Endothelial cell of umbilical vein (primary cell): ENCODE measurements at regions not wholly inside any gene's neighbourhood (a gene's known extent, or its start where the extent isn't known, plus 50 kb on each side); places are given as distances from the start of the nearest gene placed in this dataset.

Experiments used
- BruUV-seq: library from RNA; stranded (reverse); fragments of 400-500 nt; replicated peaks from 2 replicates; lab custom pipeline; 2021; lab: Mats Ljungman, UMichigan
- CTCF ChIA-PET: fragments of 300-600, 350-600 bp; sonication (Branson Sonifier 250); formaldehyde crosslinking; loops from one replicate; lab custom pipeline; 2021; ENCODE audit warnings: antibody characterized with exemption, inconsistent platforms; lab: Charles Lee
- POLR2A ChIA-PET: fragments of 300-600, 350-600 bp; sonication (Branson Sonifier 250); formaldehyde crosslinking; loops from one replicate; lab custom pipeline; 2021; ENCODE audit warnings: antibody characterized with exemption, inconsistent platforms; lab: Charles Lee
- DNase-seq: peaks from one replicate; pipeline ENCODE4 v3.0.0-alpha.2; 2011; ENCODE audit warnings: low read depth, low spot score
- FAIRE-seq: peaks from 2 replicates; lab custom pipeline; 2011; peaks lifted over from hg19 to GRCh38; lab: Jason Lieb, UNC
- H2AFZ ChIP-seq: 2 replicates; pipeline ENCODE4 v1.6.0; 2012; ENCODE audit warnings: low read depth, low read length, control low read depth, inconsistent platforms
- H3K27ac ChIP-seq: 2 replicates; pipeline ENCODE4 v1.5.1; 2011; ENCODE audit warnings: low read depth, mild to moderate bottlenecking, control low read depth, low read length, moderate library complexity; ENCODE audit not compliant: insufficient read depth
- H3K27me3 ChIP-seq, 2 experiments: 2 replicates each; pipeline versions ENCODE4 v1.6.0 to v1.6.1; 2011; ENCODE audit warnings: low read length in 2 of 2, mixed read lengths in 1 of 2; ENCODE audit not compliant: control insufficient read depth in 2 of 2, insufficient read depth in 2 of 2
- H3K36me3 ChIP-seq, 2 experiments: 2 replicates in 1 of 2; 3 replicates in 1 of 2; pipeline ENCODE4 v1.5.1; 2011; ENCODE audit warnings: low read length in 2 of 2, mild to moderate bottlenecking in 1 of 2, moderate library complexity in 1 of 2; ENCODE audit not compliant: control insufficient read depth in 2 of 2, insufficient read depth in 2 of 2; ENCODE audit errors: extremely low read depth in 1 of 2
- H3K4me1 ChIP-seq: 3 replicates; pipeline ENCODE4 v1.5.1; 2011; ENCODE audit warnings: mild to moderate bottlenecking, low read length; ENCODE audit not compliant: control insufficient read depth, insufficient read depth; ENCODE audit errors: extremely low read depth
- H3K4me2 ChIP-seq: 2 replicates; pipeline ENCODE4 v1.6.1; 2011; ENCODE audit warnings: low read length, control low read depth, mixed read lengths; ENCODE audit not compliant: insufficient read depth
- H3K4me3 ChIP-seq, 3 experiments: fragments of 200-600 bp in 1 of 3; sonication (generic), shearing (Covaris generic) in 1 of 3; replicated peaks in 1 of 3; 2 replicates each; pipeline ENCODE4 v1.5.1; 2011 to 2016; ENCODE audit warnings: control low read depth in 3 of 3, low read length in 3 of 3, mild to moderate bottlenecking in 2 of 3, inconsistent platforms in 1 of 3, low read depth in 1 of 3, moderate library complexity in 1 of 3; ENCODE audit not compliant: insufficient read depth in 1 of 3
- H3K79me2 ChIP-seq: 2 replicates; pipeline ENCODE4 v1.6.0; 2012; ENCODE audit warnings: low read length, inconsistent platforms; ENCODE audit not compliant: control insufficient read depth, insufficient read depth
- H3K9ac ChIP-seq: replicated peaks from 2 replicates; pipeline ENCODE3; 2011; ENCODE audit warnings: low read length, control low read depth; ENCODE audit not compliant: insufficient read depth; ENCODE audit errors: extremely low read depth
- H3K9me1 ChIP-seq: replicated peaks from 3 replicates; pipeline ENCODE4 v1.6.0; 2011; ENCODE audit warnings: mild to moderate bottlenecking, low read length; ENCODE audit not compliant: control insufficient read depth, insufficient read depth; ENCODE audit errors: extremely low read depth
- H3K9me3 ChIP-seq: replicated peaks from 2 replicates; pipeline ENCODE4 v1.5.1; 2012; ENCODE audit warnings: low read length, inconsistent platforms; ENCODE audit not compliant: control insufficient read depth, insufficient read depth
- H4K20me1 ChIP-seq: replicated peaks from 2 replicates; pipeline ENCODE3; 2011; ENCODE audit warnings: mild to moderate bottlenecking, low read length; ENCODE audit not compliant: control insufficient read depth, insufficient read depth; ENCODE audit errors: extremely low read depth
- CTCF ChIP-seq, 2 donors: IDR thresholded peaks; 1 replicate in 1 of 2; 2 replicates in 1 of 2; pipeline ENCODE4 v1.5.1; 2011; ENCODE audit warnings: low read length in 2 of 2, mild to moderate bottlenecking in 2 of 2, moderate library complexity in 2 of 2, control low read depth in 1 of 2, inconsistent platforms in 1 of 2, low read depth in 1 of 2; ENCODE audit not compliant: insufficient read depth in 1 of 2; ENCODE audit errors: extremely low read depth in 1 of 2
- EZH2 ChIP-seq: IDR thresholded peaks from 2 replicates; pipeline ENCODE4 v1.6.1; 2012; ENCODE audit warnings: borderline replicate concordance, low read depth, mild to moderate bottlenecking, moderate library complexity, low read length, inconsistent platforms; ENCODE audit not compliant: severe bottlenecking
- FOS ChIP-seq: IDR thresholded peaks from 2 replicates; pipeline ENCODE4 v1.6.1; 2011; ENCODE audit warnings: mild to moderate bottlenecking, low read length, moderate library complexity, borderline replicate concordance; ENCODE audit not compliant: insufficient read depth
- GATA2 ChIP-seq: IDR thresholded peaks from 2 replicates; pipeline ENCODE4 v1.7.0; 2011; ENCODE audit warnings: low read depth, mild to moderate bottlenecking, moderate library complexity, mixed read lengths, low read length; ENCODE audit not compliant: insufficient read length, insufficient read depth
- JUN ChIP-seq: IDR thresholded peaks from 2 replicates; pipeline ENCODE4 v1.6.1; 2011; ENCODE audit warnings: borderline replicate concordance, low read depth; ENCODE audit not compliant: insufficient read length, insufficient read depth
- MAX ChIP-seq: IDR thresholded peaks from 2 replicates; pipeline ENCODE4 v1.6.1; 2011; ENCODE audit not compliant: insufficient read depth, insufficient read length
- MYC ChIP-seq: IDR thresholded peaks from one replicate; pipeline ENCODE4 v1.6.1; 2011; ENCODE audit warnings: mild to moderate bottlenecking, low read depth, low read length
- POLR2A ChIP-seq: IDR thresholded peaks from 2 replicates; pipeline ENCODE4 v1.6.1; 2012; ENCODE audit warnings: low read depth, mild to moderate bottlenecking, control low read depth, low read length
- POLR2AphosphoS5 ChIP-seq: IDR thresholded peaks from 2 replicates; pipeline ENCODE4 v1.6.1; 2012; ENCODE audit warnings: low read depth, mild to moderate bottlenecking, control low read depth, low read length, moderate library complexity; ENCODE audit not compliant: insufficient read depth
- dilution Hi-C: fragments of 300-500 bp; cut with MboI; formaldehyde crosslinking; loops from one replicate; pipeline ENCODE4 v1.15.0; 2019; ENCODE audit warnings: low sequenced_read_pairs; ENCODE audit not compliant: extremely low pct_ligation_motif_present
- intact Hi-C: fragments of 100-400 bp; cut with micrococcal nuclease; formaldehyde crosslinking; loops from one replicate; pipeline ENCODE4 v1.10.0; 2022

- Histone ChIP-seq H2AFZ (no peak overlapping the region), H3K4me1 (peaks cover 9% of the 10 kb centered on the region), H3K79me2 (no peaks in the 10 kb centered on the region), H3K9me3 (no peaks in the 10 kb centered on the region), H3K9ac (no peak overlapping the region), H3K4me2 (no peak overlapping the region), H3K9me1 (no peaks in the 10 kb centered on the region), H3K27me3 (no peaks in the 10 kb centered on the region), H3K4me3 (no peak overlapping the region), H3K36me3 (no peaks in the 10 kb centered on the region), H3K27ac (no peak overlapping the region), H4K20me1 (no peaks in the 10 kb centered on the region)
- FAIRE-seq (no peak), DNase-seq (no peak)
- intact Hi-C loops (no loop called here), dilution Hi-C loops (no loop called here)
- ChIA-PET CTCF (interaction anchor here (1.1 kb wide), 1 partner anchor 9 kb away, joined by 3 read pairs; no protein-coding TSS in a partner anchor), POLR2A (no interaction called here)
- no TSS peak for BruUV-seq
- TF ChIP-seq EZH2 (no peak), MYC (no peak), FOS (no peak), POLR2A (no peak), POLR2AphosphoS5 (no peak), CTCF (IDR thresholded peaks at IDR 0.05; ENCODE audit: extremely low read depth in 1 of 2, insufficient read depth in 1 of 2, low read depth in 1 of 2, low read length in 2 of 2) (no peak), MAX (no peak), JUN (no peak), GATA2 (no peak)
Measured at GRCh38 chr6:15908871-15909270, 220.0 kb upstream of the MYLIP start.
